ENCODE measurements at regions not wholly inside any gene's neighbourhood (a gene's known extent, or its start where the extent isn't known, plus 50 kb on each side); places are given as distances from the start of the nearest gene placed in this dataset.

DNA sequence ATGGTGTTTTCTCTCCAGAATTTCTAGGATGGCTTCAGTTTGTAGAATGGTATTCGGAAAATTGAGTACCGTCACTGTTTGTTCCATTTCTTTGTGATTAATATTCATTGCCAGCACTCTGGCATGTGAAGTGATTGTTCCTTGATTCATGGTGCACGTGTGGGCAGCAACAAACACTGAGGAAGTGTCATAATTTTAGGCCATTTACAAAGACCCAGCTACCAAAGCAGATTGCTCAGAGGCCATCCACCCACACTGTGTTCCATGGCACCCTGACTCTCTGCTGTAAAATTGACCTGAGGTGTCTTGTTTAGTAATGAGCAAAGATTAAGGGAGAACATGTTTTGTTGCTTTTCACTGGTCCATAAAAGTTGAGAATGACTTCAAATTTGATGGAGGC lies 250.9 kb upstream of the FMN2 start:
- TF ChIP-seq, protein P1, sequence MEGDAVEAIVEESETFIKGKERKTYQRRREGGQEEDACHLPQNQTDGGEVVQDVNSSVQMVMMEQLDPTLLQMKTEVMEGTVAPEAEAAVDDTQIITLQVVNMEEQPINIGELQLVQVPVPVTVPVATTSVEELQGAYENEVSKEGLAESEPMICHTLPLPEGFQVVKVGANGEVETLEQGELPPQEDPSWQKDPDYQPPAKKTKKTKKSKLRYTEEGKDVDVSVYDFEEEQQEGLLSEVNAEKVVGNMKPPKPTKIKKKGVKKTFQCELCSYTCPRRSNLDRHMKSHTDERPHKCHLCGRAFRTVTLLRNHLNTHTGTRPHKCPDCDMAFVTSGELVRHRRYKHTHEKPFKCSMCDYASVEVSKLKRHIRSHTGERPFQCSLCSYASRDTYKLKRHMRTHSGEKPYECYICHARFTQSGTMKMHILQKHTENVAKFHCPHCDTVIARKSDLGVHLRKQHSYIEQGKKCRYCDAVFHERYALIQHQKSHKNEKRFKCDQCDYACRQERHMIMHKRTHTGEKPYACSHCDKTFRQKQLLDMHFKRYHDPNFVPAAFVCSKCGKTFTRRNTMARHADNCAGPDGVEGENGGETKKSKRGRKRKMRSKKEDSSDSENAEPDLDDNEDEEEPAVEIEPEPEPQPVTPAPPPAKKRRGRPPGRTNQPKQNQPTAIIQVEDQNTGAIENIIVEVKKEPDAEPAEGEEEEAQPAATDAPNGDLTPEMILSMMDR (IDR thresholded peaks at IDR 0.05) = no peak
- no peak for TF ChIP-seq POLR2A (IDR thresholded peaks at IDR 0.05)

Measured in esophagus squamous epithelium (tissue), 4 donors.